Muscle layer of colon (tissue), 2 donors: ENCODE measurements at regions not wholly inside any gene's neighbourhood (a gene's known extent, or its start where the extent isn't known, plus 50 kb on each side); places are given as distances from the start of the nearest gene placed in this dataset.
"Not testable (repeated sequence)": the region's sequence is repeated elsewhere in the genome, so short reads cannot be mapped to it uniquely, and the experiment has no call there.

ENCODE experiments used
- H3K27ac ChIP-seq: one replicate; pipeline ENCODE4 v1.7.0; 2013; ENCODE audit warnings: low read depth, mild to moderate bottlenecking, low read length, moderate library complexity
- H3K27me3 ChIP-seq, 2 donors: one replicate each; pipeline ENCODE4 v1.7.0; 2013; ENCODE audit warnings: low read length in 2 of 2, mild to moderate bottlenecking in 2 of 2; ENCODE audit not compliant: insufficient read depth in 2 of 2, control insufficient read depth in 1 of 2
- H3K36me3 ChIP-seq: one replicate; pipeline ENCODE4 v1.7.0; 2013; ENCODE audit warnings: mild to moderate bottlenecking, low read length; ENCODE audit not compliant: insufficient read depth
- H3K4me1 ChIP-seq: one replicate; pipeline ENCODE4 v1.7.0; 2013; ENCODE audit warnings: mild to moderate bottlenecking, low read length; ENCODE audit not compliant: insufficient read depth
- H3K4me3 ChIP-seq, 2 donors: one replicate each; pipeline ENCODE4 v1.7.0; 2013; ENCODE audit warnings: low read length in 2 of 2, low read depth in 1 of 2, mild to moderate bottlenecking in 1 of 2, moderate library complexity in 1 of 2
- H3K9ac ChIP-seq: one replicate; pipeline ENCODE4 v1.7.0; 2013; ENCODE audit warnings: low read length
- H3K9me3 ChIP-seq: one replicate; pipeline ENCODE4 v1.7.0; 2013; ENCODE audit warnings: mild to moderate bottlenecking, low read length
- donor health status: abdominal sarcoma.
- donor health status: Adenocarcinoma of cecum.

GRCh38 chr18:39149211-39149806 lies 1583.7 kb upstream of the CELF4 start:
- no peak overlapping the region for H3K9ac ChIP-seq

GRCh38 chr18:39134255-39134654 lies 1568.7 kb upstream of the CELF4 start:
- no peaks in the 10 kb centered on the region for H3K36me3 ChIP-seq
- H3K9ac ChIP-seq = no peak overlapping the region
- H3K27ac ChIP-seq = no peak overlapping the region
- no peaks in the 10 kb centered on the region for H3K27me3 ChIP-seq
- no peak overlapping the region for H3K4me3 ChIP-seq
- no peaks in the 10 kb centered on the region for H3K9me3 ChIP-seq
- H3K4me1 ChIP-seq = no peaks in the 10 kb centered on the region

More at GRCh38 chr18:39149211-39149806, 1583.7 kb upstream of the CELF4 start:
- Histone ChIP-seq H3K27ac (no peak overlapping the region), H3K9me3 (no peaks in the 10 kb centered on the region), H3K27me3 (no peaks in the 10 kb centered on the region), H3K36me3 (no peaks in the 10 kb centered on the region), H3K4me1 (no peaks in the 10 kb centered on the region), H3K4me3 (no peak overlapping the region)

GRCh38 chr18:39127538-39127937 lies 1561.9 kb upstream of the CELF4 start:
- not testable (repeated sequence) for H3K36me3 ChIP-seq, H3K4me1 ChIP-seq, H3K27ac ChIP-seq, H3K4me3 ChIP-seq, H3K27me3 ChIP-seq, H3K9me3 ChIP-seq, H3K9ac ChIP-seq

GRCh38 chr18:39113790-39114189 lies 1548.2 kb upstream of the CELF4 start:
- H3K4me1 ChIP-seq = no peaks in the 10 kb centered on the region
- no peaks in the 10 kb centered on the region for H3K36me3 ChIP-seq
- no peak overlapping the region for H3K4me3 ChIP-seq
- no peaks in the 10 kb centered on the region for H3K9me3 ChIP-seq
- H3K27ac ChIP-seq = no peak overlapping the region
- H3K9ac ChIP-seq = no peak overlapping the region
- no peaks in the 10 kb centered on the region for H3K27me3 ChIP-seq

GRCh38 chr18:39105104-39105503 lies 1539.5 kb upstream of the CELF4 start:
- Histone ChIP-seq H3K27me3 (no peaks in the 10 kb centered on the region), H3K27ac (no peak overlapping the region), H3K9me3 (no peaks in the 10 kb centered on the region), H3K9ac (no peak overlapping the region), H3K36me3 (no peaks in the 10 kb centered on the region), H3K4me3 (no peak overlapping the region), H3K4me1 (no peaks in the 10 kb centered on the region)

- Histone ChIP-seq H3K27ac (no peak overlapping the region), H3K36me3 (no peaks in the 10 kb centered on the region), H3K9me3 (no peaks in the 10 kb centered on the region), H3K4me3 (no peak overlapping the region), H3K4me1 (no peaks in the 10 kb centered on the region), H3K27me3 (no peaks in the 10 kb centered on the region), H3K9ac (no peak overlapping the region)
Observed at GRCh38 chr18:39072970-39073369, 1507.4 kb upstream of the CELF4 start.

GRCh38 chr18:39062426-39062825 lies 1496.8 kb upstream of the CELF4 start:
- no peaks in the 10 kb centered on the region for H3K4me1 ChIP-seq
- no peaks in the 10 kb centered on the region for H3K27me3 ChIP-seq
- no peak overlapping the region for H3K9ac ChIP-seq
- H3K36me3 ChIP-seq = no peaks in the 10 kb centered on the region
- no peak overlapping the region for H3K4me3 ChIP-seq
- H3K27ac ChIP-seq = no peak overlapping the region
- H3K9me3 ChIP-seq = no peaks in the 10 kb centered on the region

GRCh38 chr18:39058386-39059000 lies 1492.9 kb upstream of the CELF4 start:
- H3K27ac ChIP-seq = no peak overlapping the region
- H3K36me3 ChIP-seq = no peaks in the 10 kb centered on the region
- H3K9me3 ChIP-seq = no peaks in the 10 kb centered on the region
- no peak overlapping the region for H3K9ac ChIP-seq
- H3K4me3 ChIP-seq = no peak overlapping the region
- no peaks in the 10 kb centered on the region for H3K27me3 ChIP-seq
- no peaks in the 10 kb centered on the region for H3K4me1 ChIP-seq

GRCh38 chr18:39057423-39058064 lies 1491.9 kb upstream of the CELF4 start:
- Histone ChIP-seq H3K9ac (no peak overlapping the region), H3K36me3 (no peaks in the 10 kb centered on the region), H3K9me3 (no peaks in the 10 kb centered on the region), H3K4me1 (no peaks in the 10 kb centered on the region), H3K27ac (no peak overlapping the region), H3K4me3 (no peak overlapping the region), H3K27me3 (no peaks in the 10 kb centered on the region)

- H3K27me3 ChIP-seq = no peaks in the 10 kb centered on the region
- H3K36me3 ChIP-seq = no peaks in the 10 kb centered on the region
- no peak overlapping the region for H3K4me3 ChIP-seq
- H3K9ac ChIP-seq = no peak overlapping the region
- no peaks in the 10 kb centered on the region for H3K4me1 ChIP-seq
- no peaks in the 10 kb centered on the region for H3K9me3 ChIP-seq
- H3K27ac ChIP-seq = no peak overlapping the region
Observed at GRCh38 chr18:39053571-39053970, 1488.0 kb upstream of the CELF4 start.

GRCh38 chr18:39051013-39051412 lies 1485.4 kb upstream of the CELF4 start:
- Histone ChIP-seq H3K4me1 (no peaks in the 10 kb centered on the region), H3K9ac (no peak overlapping the region), H3K36me3 (no peaks in the 10 kb centered on the region), H3K27ac (no peak overlapping the region), H3K9me3 (no peaks in the 10 kb centered on the region), H3K4me3 (no peak overlapping the region), H3K27me3 (no peaks in the 10 kb centered on the region)

- H3K9me3 ChIP-seq = no peaks in the 10 kb centered on the region
- H3K4me1 ChIP-seq = no peaks in the 10 kb centered on the region
- H3K27me3 ChIP-seq = no peaks in the 10 kb centered on the region
- no peak overlapping the region for H3K9ac ChIP-seq
- H3K4me3 ChIP-seq = no peak overlapping the region
- no peak overlapping the region for H3K27ac ChIP-seq
- H3K36me3 ChIP-seq = no peaks in the 10 kb centered on the region
Observed at GRCh38 chr18:39039813-39040212, 1474.2 kb upstream of the CELF4 start.
